PC-9 (cell line): ENCODE measurements at regions not wholly inside any gene's neighbourhood (a gene's known extent, or its start where the extent isn't known, plus 50 kb on each side); places are given as distances from the start of the nearest gene placed in this dataset.

Experiments
- BruUV-seq: library from RNA; stranded (reverse); fragments of 400-500 nt; replicated peaks from 2 replicates; lab custom pipeline; 2021; lab: Mats Ljungman, UMichigan
- CTCF ChIA-PET: fragments of 300-600 bp; sonication (Branson Sonifier 250); formaldehyde crosslinking; loops from one replicate; lab custom pipeline; 2022; ENCODE audit warnings: antibody characterized with exemption; lab: Charles Lee
- POLR2A ChIA-PET: fragments of 300-600 bp; sonication (Branson Sonifier 250); formaldehyde crosslinking; loops from one replicate; lab custom pipeline; 2022; ENCODE audit warnings: antibody characterized with exemption; ENCODE audit not compliant: unreplicated experiment; lab: Charles Lee
- DNase-seq, 2 experiments: peaks; one replicate each; pipeline versions ENCODE4 v3.0.0 to v3.0.0-alpha.2; 2015 to 2022; ENCODE audit warnings: mixed read lengths in 1 of 2
- H2AFZ ChIP-seq: fragments of 200-600 bp; sonication (generic); 2 replicates; pipeline ENCODE4 v1.8.1; 2017; ENCODE audit warnings: antibody characterized with exemption
- H3F3A ChIP-seq: fragments of 200-600 bp; sonication (generic); 2 replicates; pipeline ENCODE4 v1.8.1; 2017; ENCODE audit warnings: antibody characterized with exemption, mild to moderate bottlenecking, low read depth; ENCODE audit not compliant: insufficient read depth
- H3K27ac ChIP-seq: fragments of 200-600 bp; sonication (generic); 2 replicates; pipeline ENCODE4 v1.6.1; 2016; ENCODE audit warnings: mixed run types
- H3K27me3 ChIP-seq: fragments of 200-600 bp; sonication (generic); 2 replicates; pipeline ENCODE4 v1.6.1; 2016; ENCODE audit warnings: low read depth, mixed run types; ENCODE audit not compliant: insufficient read depth
- H3K36me3 ChIP-seq: fragments of 200-600 bp; sonication (generic); 2 replicates; pipeline ENCODE4 v1.6.1; 2016; ENCODE audit warnings: low read depth, mixed run types
- H3K4me1 ChIP-seq: fragments of 200-600 bp; sonication (generic); replicated peaks from 2 replicates; pipeline ENCODE4 v1.6.1; 2016; ENCODE audit warnings: mixed run types; ENCODE audit not compliant: insufficient read depth
- H3K4me2 ChIP-seq: fragments of 200-600 bp; sonication (generic); 2 replicates; pipeline ENCODE4 v1.6.1; 2017; ENCODE audit warnings: mixed run types
- H3K4me3 ChIP-seq: fragments of 200-600 bp; sonication (generic); 2 replicates; pipeline ENCODE4 v1.6.1; 2016; ENCODE audit warnings: mixed run types
- H3K79me2 ChIP-seq: fragments of 200-600 bp; sonication (generic); 2 replicates; pipeline ENCODE4 v1.6.1; 2017; ENCODE audit warnings: low read depth, mixed run types
- H3K9me2 ChIP-seq: fragments of 200-600 bp; sonication (generic); 2 replicates; pipeline ENCODE4 v1.8.1; 2017; ENCODE audit warnings: mild to moderate bottlenecking; ENCODE audit not compliant: insufficient read depth
- H3K9me3 ChIP-seq: fragments of 200-600 bp; sonication (generic); 2 replicates; pipeline ENCODE4 v1.8.1; 2016; ENCODE audit warnings: low read depth; ENCODE audit not compliant: insufficient read depth
- H4K20me1 ChIP-seq: fragments of 200-600 bp; sonication (generic); 2 replicates; pipeline ENCODE4 v1.8.1; 2017; ENCODE audit not compliant: insufficient read depth
- EZH2 ChIP-seq: fragments of 200-600 bp; sonication (generic); IDR thresholded peaks from 2 replicates; pipeline ENCODE4 v1.8.0; 2017; ENCODE audit warnings: antibody characterized with exemption, low read depth
- intact Hi-C: fragments of 100-400 bp; cut with micrococcal nuclease; formaldehyde crosslinking; loops from one replicate; pipeline ENCODE4 v1.10.0; 2022; ENCODE audit not compliant: unreplicated experiment
- TF ChIP-seq, protein P1 (sequence below): fragments of 200-600 bp; sonication (generic); conservative IDR thresholded peaks from 2 replicates; pipeline ENCODE4 v1.6.1; 2017; ENCODE audit warnings: mixed run types, antibody characterized with exemption, mild to moderate bottlenecking, moderate library complexity

DNA sequence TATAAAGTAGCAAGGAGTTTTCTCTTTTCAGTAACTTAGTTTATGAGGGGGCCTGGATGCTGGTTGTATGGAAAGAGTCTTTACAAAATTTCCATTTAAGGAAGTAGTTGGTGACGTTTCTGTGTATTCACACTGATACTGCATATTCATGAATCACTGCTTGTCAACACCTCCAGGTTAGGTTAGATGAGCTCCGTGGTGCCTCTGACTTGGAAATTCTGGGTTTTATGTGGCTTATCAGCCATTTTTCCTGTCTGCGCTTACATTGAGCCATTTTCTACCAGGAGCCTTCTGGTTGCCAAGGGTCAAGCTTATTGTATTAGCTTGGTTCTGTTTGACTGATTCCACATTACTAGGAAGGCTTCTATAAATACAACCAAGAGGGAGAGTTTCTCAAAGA lies 128.3 kb downstream of the SLC28A3 start:
- H3K9me2 ChIP-seq: no peaks in the 10 kb centered on the region
- ChIA-PET POLR2A (no interaction called here), CTCF (no interaction called here)
- no peaks in the 10 kb centered on the region for H3F3A ChIP-seq
- BruUV-seq: no TSS peak
- H3K9me3 ChIP-seq: no peaks in the 10 kb centered on the region
- no peaks in the 10 kb centered on the region for H3K4me1 ChIP-seq
- H2AFZ ChIP-seq: no peak overlapping the region
- no peaks in the 10 kb centered on the region for H3K36me3 ChIP-seq
- H3K27ac ChIP-seq: no peak overlapping the region
- no peak for DNase-seq
- intact Hi-C loops: no loop called here
- H3K4me2 ChIP-seq: no peak overlapping the region
- H4K20me1 ChIP-seq: no peaks in the 10 kb centered on the region
- H3K79me2 ChIP-seq: no peaks in the 10 kb centered on the region
- H3K4me3 ChIP-seq: no peak overlapping the region
- TF ChIP-seq, protein P1, sequence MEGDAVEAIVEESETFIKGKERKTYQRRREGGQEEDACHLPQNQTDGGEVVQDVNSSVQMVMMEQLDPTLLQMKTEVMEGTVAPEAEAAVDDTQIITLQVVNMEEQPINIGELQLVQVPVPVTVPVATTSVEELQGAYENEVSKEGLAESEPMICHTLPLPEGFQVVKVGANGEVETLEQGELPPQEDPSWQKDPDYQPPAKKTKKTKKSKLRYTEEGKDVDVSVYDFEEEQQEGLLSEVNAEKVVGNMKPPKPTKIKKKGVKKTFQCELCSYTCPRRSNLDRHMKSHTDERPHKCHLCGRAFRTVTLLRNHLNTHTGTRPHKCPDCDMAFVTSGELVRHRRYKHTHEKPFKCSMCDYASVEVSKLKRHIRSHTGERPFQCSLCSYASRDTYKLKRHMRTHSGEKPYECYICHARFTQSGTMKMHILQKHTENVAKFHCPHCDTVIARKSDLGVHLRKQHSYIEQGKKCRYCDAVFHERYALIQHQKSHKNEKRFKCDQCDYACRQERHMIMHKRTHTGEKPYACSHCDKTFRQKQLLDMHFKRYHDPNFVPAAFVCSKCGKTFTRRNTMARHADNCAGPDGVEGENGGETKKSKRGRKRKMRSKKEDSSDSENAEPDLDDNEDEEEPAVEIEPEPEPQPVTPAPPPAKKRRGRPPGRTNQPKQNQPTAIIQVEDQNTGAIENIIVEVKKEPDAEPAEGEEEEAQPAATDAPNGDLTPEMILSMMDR: no peak
- TF ChIP-seq EZH2: no peak
- H3K27me3 ChIP-seq: no peaks in the 10 kb centered on the region

DNA sequence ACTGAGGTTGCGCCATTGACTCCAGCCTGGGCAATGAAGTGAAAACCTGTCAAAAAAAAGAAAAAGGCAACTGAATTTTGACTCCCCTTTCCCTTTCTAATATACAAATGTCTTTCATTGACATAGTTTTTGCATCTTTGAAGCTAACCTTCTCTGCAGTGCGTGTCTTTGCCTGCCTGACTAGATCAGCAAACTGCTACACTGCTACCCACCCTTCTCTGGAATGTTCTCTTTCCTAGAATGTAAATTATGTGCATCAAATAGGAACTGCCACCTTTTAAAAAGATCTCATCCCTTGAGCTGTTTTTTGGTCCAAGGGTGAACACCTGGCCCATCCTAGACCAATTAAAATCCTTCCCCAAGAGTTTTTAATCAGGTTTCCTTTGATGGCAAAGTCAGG lies 127.6 kb downstream of the SLC28A3 start:
- no peak overlapping the region for H3K27ac ChIP-seq
- ChIA-PET POLR2A (no interaction called here), CTCF (no interaction called here)
- BruUV-seq: no TSS peak
- no peaks in the 10 kb centered on the region for H3K79me2 ChIP-seq
- no peaks in the 10 kb centered on the region for H3F3A ChIP-seq
- TF ChIP-seq, protein P1: no peak
- no peak for TF ChIP-seq EZH2
- H3K9me2 ChIP-seq: no peaks in the 10 kb centered on the region
- intact Hi-C loops: no loop called here
- no peaks in the 10 kb centered on the region; the same call in 1 of the 2 replicates for H3K9me3 ChIP-seq
- no peak overlapping the region for H2AFZ ChIP-seq
- H3K4me3 ChIP-seq: no peak overlapping the region
- no peaks in the 10 kb centered on the region for H3K36me3 ChIP-seq
- H3K4me1 ChIP-seq: no peaks in the 10 kb centered on the region
- DNase-seq: no peak
- no peaks in the 10 kb centered on the region for H3K27me3 ChIP-seq
- no peaks in the 10 kb centered on the region for H4K20me1 ChIP-seq
- H3K4me2 ChIP-seq: no peak overlapping the region

DNA sequence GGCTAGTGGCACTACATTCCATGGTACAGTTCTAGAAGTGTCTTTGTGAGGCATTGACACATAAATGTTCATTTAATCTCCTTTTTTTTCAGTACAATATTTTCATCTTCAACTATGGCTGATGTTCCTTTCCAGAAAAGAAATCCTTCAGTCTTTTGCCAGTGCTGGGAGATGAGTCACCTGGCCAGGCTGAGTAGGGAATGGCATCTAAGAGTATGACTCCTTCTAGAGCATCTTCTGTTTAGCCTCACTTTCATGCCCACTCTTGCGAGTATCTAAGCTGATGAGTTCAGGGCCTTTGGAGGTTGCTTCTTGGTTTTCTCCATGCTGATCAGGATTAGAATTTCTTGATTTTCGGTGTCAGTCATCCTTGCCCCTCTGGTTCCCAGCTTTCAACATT lies 124.4 kb downstream of the SLC28A3 start:
- no peaks in the 10 kb centered on the region for H4K20me1 ChIP-seq
- H2AFZ ChIP-seq: no peak overlapping the region
- no peaks in the 10 kb centered on the region for H3K27me3 ChIP-seq
- no peaks in the 10 kb centered on the region for H3K9me2 ChIP-seq
- H3F3A ChIP-seq: no peaks in the 10 kb centered on the region
- CTCF ChIA-PET: no interaction called here
- H3K9me3 ChIP-seq: no peaks in the 10 kb centered on the region; the same call in 1 of the 2 replicates
- intact Hi-C loops: no loop called here
- H3K4me1 ChIP-seq: no peaks in the 10 kb centered on the region
- TF ChIP-seq, protein P1: no peak
- no peak for TF ChIP-seq EZH2
- no peak overlapping the region for H3K27ac ChIP-seq
- POLR2A ChIA-PET: no interaction called here
- no peaks in the 10 kb centered on the region for H3K36me3 ChIP-seq
- no TSS peak for BruUV-seq
- H3K4me3 ChIP-seq: no peak overlapping the region
- DNase-seq: no peak
- no peak overlapping the region for H3K4me2 ChIP-seq
- no peaks in the 10 kb centered on the region for H3K79me2 ChIP-seq
